Keratinocyte (primary cell): ENCODE measurements at regions not wholly inside any gene's neighbourhood (a gene's known extent, or its start where the extent isn't known, plus 50 kb on each side); places are given as distances from the start of the nearest gene placed in this dataset.

Experiments
- DNase-seq: peaks from one replicate; pipeline ENCODE4 v3.0.0-alpha.2; 2011; ENCODE audit warnings: low read depth, missing footprints, low spot score
- FAIRE-seq: peaks from 2 replicates; lab custom pipeline; 2011; peaks lifted over from hg19 to GRCh38; lab: Jason Lieb, UNC
- H2AFZ ChIP-seq: 2 replicates; pipeline ENCODE4 v1.6.0; 2012; ENCODE audit warnings: low read length, control low read depth, inconsistent platforms; ENCODE audit not compliant: control insufficient read depth
- H3K27ac ChIP-seq: 2 replicates; pipeline ENCODE4 v1.5.1; 2011; ENCODE audit warnings: low read length; ENCODE audit not compliant: control insufficient read depth, insufficient read depth
- H3K27me3 ChIP-seq: 3 replicates; pipeline ENCODE4 v1.6.0; 2011; ENCODE audit warnings: low read length; ENCODE audit not compliant: control insufficient read depth, insufficient read depth; ENCODE audit errors: extremely low read depth
- H3K36me3 ChIP-seq, 2 experiments: 2 replicates in 1 of 2; 3 replicates in 1 of 2; pipeline ENCODE4 v1.5.1; 2011; ENCODE audit warnings: low read length in 2 of 2, mild to moderate bottlenecking in 1 of 2; ENCODE audit not compliant: control insufficient read depth in 2 of 2, insufficient read depth in 2 of 2; ENCODE audit errors: extremely low read depth in 1 of 2
- H3K4me1 ChIP-seq: 3 replicates; pipeline ENCODE4 v1.5.1; 2011; ENCODE audit warnings: low read length; ENCODE audit not compliant: control insufficient read depth, insufficient read depth; ENCODE audit errors: extremely low read depth
- H3K4me2 ChIP-seq: 3 replicates; pipeline ENCODE4 v1.6.0; 2011; ENCODE audit warnings: low read depth, low read length; ENCODE audit not compliant: control insufficient read depth, insufficient read depth; ENCODE audit errors: extremely low read depth
- H3K4me3 ChIP-seq, 3 experiments: fragments of 200-600 bp in 1 of 3; sonication (generic) in 1 of 3; 2 replicates in 2 of 3; 3 replicates in 1 of 3; pipeline ENCODE4 v1.5.1; 2011 to 2016; ENCODE audit warnings: low read length in 3 of 3, mild to moderate bottlenecking in 3 of 3, control low read depth in 2 of 3, inconsistent platforms in 1 of 3, low read depth in 1 of 3, mixed read lengths in 1 of 3, mixed run types in 1 of 3, moderate library complexity in 1 of 3; ENCODE audit not compliant: control insufficient read depth in 2 of 3, insufficient read depth in 2 of 3; ENCODE audit errors: extremely low read depth in 1 of 3
- H3K79me2 ChIP-seq: 2 replicates; pipeline ENCODE4 v1.6.0; 2012; ENCODE audit warnings: low read length; ENCODE audit not compliant: control insufficient read depth, insufficient read depth
- H3K9ac ChIP-seq: 3 replicates; pipeline ENCODE4 v1.6.0; 2011; ENCODE audit warnings: low read length; ENCODE audit not compliant: control insufficient read depth, insufficient read depth; ENCODE audit errors: extremely low read depth
- H3K9me1 ChIP-seq: 3 replicates; pipeline ENCODE4 v1.6.0; 2011; ENCODE audit warnings: low read length; ENCODE audit not compliant: control insufficient read depth, insufficient read depth; ENCODE audit errors: extremely low read depth
- H3K9me3 ChIP-seq: 2 replicates; pipeline ENCODE4 v1.5.1; 2012; ENCODE audit warnings: low read depth, low read length; ENCODE audit not compliant: control insufficient read depth
- H4K20me1 ChIP-seq: 3 replicates; pipeline ENCODE4 v1.6.0; 2011; ENCODE audit warnings: low read length; ENCODE audit not compliant: control insufficient read depth, insufficient read depth; ENCODE audit errors: extremely low read depth
- EZH2 ChIP-seq: IDR thresholded peaks from one replicate; pipeline ENCODE4 v1.6.1; 2012; ENCODE audit warnings: inconsistent platforms, mild to moderate bottlenecking, low read length, moderate library complexity
- dilution Hi-C: fragments of 300-500 bp; cut with MboI; formaldehyde crosslinking; loops from one replicate; pipeline ENCODE4 v1.7.0; 2020; ENCODE audit warnings: low sequenced_read_pairs; ENCODE audit not compliant: extremely low pct_ligation_motif_present
- TF ChIP-seq, protein P1 (sequence below), 3 experiments: IDR thresholded peaks in 1 of 3; conservative IDR thresholded peaks in 1 of 3; optimal IDR thresholded peaks in 1 of 3; 2 replicates in 2 of 3; 3 replicates in 1 of 3; pipeline versions ENCODE3 to v1.5.1; 2011; ENCODE audit warnings: low read length in 3 of 3, mild to moderate bottlenecking in 3 of 3, moderate library complexity in 2 of 3, control low read depth in 1 of 3, inconsistent platforms in 1 of 3; ENCODE audit not compliant: insufficient read depth in 2 of 3; ENCODE audit errors: extremely low read depth in 1 of 3

DNA sequence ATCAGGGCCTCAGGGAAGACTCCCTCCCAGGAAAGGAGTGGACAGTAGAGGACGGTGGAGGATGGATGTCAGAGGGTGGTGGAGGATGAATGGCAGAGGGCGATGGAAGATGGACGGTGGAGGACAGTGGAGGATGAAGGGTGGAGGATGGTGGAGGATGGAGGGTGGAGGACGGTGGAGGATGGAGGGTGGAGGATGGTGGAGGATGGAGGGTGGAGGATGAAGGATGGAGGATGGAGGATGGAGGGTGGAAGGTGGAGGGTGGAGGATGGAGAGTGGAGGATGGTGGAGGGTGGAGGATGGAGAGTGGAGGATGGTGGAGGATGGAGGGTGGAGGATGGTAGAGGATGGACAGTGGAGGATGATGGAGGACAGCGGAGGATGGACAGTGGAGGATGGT lies 95.9 kb downstream of the LRRC74A start:
- Histone ChIP-seq H3K79me2 (no peaks in the 10 kb centered on the region), H3K9ac (no peak overlapping the region), H3K27ac (no peak overlapping the region), H3K4me2 (no peak overlapping the region), H3K9me3 (no peaks in the 10 kb centered on the region), H3K36me3 (no peaks in the 10 kb centered on the region), H3K4me3 (no peak overlapping the region), H3K4me1 (peaks cover 35% of the 10 kb centered on the region), H2AFZ (no peak overlapping the region), H3K27me3 (no peaks in the 10 kb centered on the region), H3K9me1 (peaks cover 3% of the 10 kb centered on the region), H4K20me1 (no peaks in the 10 kb centered on the region)
- no peak for DNase-seq
- no peak for FAIRE-seq
- dilution Hi-C loops: no loop called here
- TF ChIP-seq, protein P1, sequence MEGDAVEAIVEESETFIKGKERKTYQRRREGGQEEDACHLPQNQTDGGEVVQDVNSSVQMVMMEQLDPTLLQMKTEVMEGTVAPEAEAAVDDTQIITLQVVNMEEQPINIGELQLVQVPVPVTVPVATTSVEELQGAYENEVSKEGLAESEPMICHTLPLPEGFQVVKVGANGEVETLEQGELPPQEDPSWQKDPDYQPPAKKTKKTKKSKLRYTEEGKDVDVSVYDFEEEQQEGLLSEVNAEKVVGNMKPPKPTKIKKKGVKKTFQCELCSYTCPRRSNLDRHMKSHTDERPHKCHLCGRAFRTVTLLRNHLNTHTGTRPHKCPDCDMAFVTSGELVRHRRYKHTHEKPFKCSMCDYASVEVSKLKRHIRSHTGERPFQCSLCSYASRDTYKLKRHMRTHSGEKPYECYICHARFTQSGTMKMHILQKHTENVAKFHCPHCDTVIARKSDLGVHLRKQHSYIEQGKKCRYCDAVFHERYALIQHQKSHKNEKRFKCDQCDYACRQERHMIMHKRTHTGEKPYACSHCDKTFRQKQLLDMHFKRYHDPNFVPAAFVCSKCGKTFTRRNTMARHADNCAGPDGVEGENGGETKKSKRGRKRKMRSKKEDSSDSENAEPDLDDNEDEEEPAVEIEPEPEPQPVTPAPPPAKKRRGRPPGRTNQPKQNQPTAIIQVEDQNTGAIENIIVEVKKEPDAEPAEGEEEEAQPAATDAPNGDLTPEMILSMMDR (optimal IDR thresholded peaks at IDR 0.05 in 1 of 3, IDR thresholded peaks at IDR 0.05 in 1 of 3, conservative IDR thresholded peaks at IDR 0.05 in 1 of 3; ENCODE audit: extremely low read depth in 1 of 3, insufficient read depth in 2 of 3, low read length in 3 of 3): no peak
- no peak for TF ChIP-seq EZH2

DNA sequence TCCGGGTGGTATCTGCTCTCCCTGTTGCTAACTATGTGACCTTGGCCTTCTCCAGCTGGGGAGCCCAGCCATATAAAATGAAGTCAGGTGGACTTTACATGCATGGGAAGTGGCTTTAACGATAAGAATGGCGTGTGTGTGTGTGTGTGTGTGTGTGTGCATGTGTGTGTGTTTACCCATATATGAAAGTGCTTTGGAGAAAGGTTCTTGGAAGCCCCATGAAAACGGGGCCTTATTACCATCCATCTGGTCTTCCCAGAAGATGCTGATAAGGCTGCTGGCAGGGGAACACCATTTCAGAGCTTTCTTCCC lies 94.8 kb downstream of the LRRC74A start:
- Histone ChIP-seq H3K9me1 (no peaks in the 10 kb centered on the region), H3K27me3 (no peaks in the 10 kb centered on the region), H4K20me1 (no peaks in the 10 kb centered on the region), H3K4me3 (no peak overlapping the region), H3K79me2 (no peaks in the 10 kb centered on the region), H3K36me3 (no peaks in the 10 kb centered on the region), H3K4me2 (no peak overlapping the region), H3K27ac (no peak overlapping the region), H2AFZ (no peak overlapping the region), H3K4me1 (peaks cover 35% of the 10 kb centered on the region), H3K9ac (no peak overlapping the region), H3K9me3 (no peaks in the 10 kb centered on the region)
- dilution Hi-C loops: no loop called here
- TF ChIP-seq EZH2: no peak
- TF ChIP-seq, protein P1 (optimal IDR thresholded peaks at IDR 0.05 in 1 of 3, IDR thresholded peaks at IDR 0.05 in 1 of 3, conservative IDR thresholded peaks at IDR 0.05 in 1 of 3; ENCODE audit: extremely low read depth in 1 of 3, insufficient read depth in 2 of 3, low read length in 3 of 3): no peak
- DNase-seq (no peak), FAIRE-seq (no peak)
